Activated CD8-positive, alpha-beta memory T cell treated with anti-CD3 and anti-CD28 coated beads for 4 hours (primary cell): ENCODE measurements at regions not wholly inside any gene's neighbourhood (a gene's known extent, or its start where the extent isn't known, plus 50 kb on each side); places are given as distances from the start of the nearest gene placed in this dataset.
"Not testable (repeated sequence)": the region's sequence is repeated elsewhere in the genome, so short reads cannot be mapped to it uniquely, and the experiment has no call there.

Experiments
- DNase-seq, 2 donors: peaks; one replicate each; pipeline ENCODE4 v3.0.0-alpha.2; 2020; ENCODE audit warnings: low read depth in 2 of 2

DNA sequence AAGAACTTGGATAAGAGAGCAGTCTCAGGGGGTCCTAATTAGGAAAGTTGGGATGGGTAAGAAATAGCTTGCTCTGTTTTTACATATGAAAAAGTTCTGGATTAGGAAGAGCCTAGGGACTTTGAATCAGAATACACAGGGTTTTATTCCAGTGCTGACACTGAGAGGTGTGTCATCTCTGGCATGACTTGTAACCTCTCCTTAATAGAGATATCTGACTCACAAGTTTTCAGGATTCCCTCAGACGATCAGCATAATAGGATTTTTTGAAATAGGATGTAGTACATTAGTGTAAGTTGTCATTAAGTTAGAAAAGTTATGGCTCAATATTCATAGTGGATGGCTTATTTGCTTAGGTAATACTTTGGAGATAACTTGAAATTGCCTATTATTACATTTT is 555.2 kb upstream of the MIR17HG start:
- no peak for DNase-seq

DNA sequence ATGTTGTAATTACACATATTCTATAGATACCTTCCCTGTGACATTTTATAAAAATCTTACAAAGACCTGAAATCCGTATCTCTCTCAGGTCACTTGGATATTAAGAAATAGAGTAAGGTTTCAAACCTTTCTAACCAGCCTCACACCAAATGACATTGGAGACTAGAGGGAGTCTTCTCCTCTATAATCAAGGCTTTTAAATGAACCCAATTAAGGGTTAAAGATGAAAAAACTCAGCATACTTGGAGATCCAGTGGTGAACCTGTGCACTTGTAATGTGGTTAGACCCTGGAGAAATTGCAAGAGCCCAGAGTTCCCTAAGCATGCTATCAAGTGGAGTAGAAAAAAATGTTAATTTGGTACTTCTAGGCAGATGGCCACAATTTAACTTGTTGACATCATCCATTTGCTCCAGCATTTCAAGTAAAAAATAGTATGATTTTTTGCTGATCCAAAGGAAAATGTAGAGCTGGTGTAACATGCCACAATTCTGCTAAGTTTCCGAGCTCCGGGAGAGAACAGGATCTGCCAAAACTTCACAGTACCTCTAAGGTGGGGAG is 554.1 kb upstream of the MIR17HG start:
- no peak for DNase-seq

DNA sequence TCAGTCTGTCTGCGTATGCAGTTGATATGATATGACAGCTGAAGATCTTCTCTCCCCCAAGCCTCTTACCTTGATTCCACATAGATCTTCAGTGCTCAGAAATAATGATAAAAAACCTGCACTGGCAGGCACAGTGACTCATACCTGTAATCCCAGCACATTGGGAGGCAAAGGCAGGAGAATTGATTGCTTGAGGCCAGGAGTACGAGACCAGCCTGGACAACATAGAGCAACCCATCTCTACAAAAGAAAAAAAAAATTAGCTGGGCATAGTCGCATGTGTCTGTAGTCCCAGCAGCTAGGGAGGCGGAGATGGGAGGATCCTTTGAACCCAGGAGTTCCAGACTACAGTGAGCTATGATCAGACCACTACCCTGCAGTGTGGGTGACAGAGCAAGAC is 551.0 kb upstream of the MIR17HG start:
- DNase-seq = no peak

DNA sequence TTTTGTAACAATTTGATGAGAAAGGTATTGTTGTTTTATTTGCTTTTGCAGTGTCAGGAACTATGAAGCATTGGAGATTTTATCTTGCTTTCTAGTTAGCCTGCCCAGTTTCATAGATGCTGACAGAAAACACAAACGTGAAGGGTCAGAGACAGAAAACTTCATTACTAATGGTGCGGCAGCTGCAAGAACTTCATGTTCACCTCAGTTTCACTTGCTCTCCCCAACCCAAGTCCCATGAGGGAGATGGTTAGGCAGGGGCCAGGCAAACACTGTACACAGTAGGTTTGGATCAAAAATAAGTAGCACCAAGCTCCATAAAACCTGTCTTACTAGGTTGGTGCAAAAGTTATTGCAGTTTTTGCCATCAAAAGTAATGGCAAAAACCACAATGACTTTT is 550.2 kb upstream of the MIR17HG start:
- no peak for DNase-seq

DNA sequence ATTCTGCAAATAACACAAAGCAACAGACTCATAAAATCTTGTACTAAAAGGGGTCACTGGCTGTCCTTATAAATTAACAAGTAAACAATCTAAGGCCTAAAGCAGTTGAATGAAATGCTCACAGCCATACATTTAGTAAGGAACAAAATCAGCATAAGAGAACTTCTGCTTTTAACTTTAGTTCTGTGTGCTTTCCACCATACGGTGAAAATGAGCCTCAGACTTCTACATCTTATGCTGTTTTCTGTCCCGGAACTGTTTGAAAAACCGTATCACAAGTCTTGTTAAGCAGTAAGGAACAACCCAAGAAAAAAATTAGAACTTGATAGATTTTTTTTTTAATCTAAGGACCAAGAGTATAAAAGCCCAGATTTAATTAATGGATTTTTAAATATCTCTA is 549.1 kb upstream of the MIR17HG start:
- DNase-seq = no peak

DNA sequence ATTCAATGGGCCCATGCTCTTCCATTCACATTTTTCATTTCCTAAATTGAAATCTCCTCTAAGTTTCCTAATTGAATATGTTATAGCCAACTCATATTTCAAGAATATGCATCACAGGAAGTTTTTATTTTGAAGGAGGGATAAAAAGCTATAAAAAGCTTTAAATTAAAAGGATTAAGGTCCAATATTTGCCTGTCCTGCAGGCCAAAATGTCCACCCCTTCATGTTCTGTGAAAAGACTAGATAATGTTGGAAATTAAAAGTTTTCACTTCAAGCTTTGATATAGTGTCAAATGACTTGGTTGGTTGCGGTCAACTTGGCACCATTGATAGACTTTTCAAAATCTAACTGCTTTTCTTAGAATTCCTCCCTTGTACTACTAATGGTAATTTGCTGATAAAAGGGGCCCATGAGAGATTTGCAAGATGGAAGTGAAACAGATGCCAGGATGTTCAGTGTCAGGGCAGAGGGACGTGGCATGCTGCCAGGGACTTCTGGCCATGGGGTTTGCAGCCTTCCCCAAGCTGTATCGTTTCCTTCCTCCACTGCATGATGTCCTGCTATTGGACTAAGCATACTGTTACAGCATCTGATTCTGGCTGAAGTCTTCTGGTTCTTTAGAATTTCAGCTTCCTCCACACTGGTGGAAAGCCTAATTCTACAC is 547.3 kb upstream of the MIR17HG start:
- DNase-seq = no peak

DNA sequence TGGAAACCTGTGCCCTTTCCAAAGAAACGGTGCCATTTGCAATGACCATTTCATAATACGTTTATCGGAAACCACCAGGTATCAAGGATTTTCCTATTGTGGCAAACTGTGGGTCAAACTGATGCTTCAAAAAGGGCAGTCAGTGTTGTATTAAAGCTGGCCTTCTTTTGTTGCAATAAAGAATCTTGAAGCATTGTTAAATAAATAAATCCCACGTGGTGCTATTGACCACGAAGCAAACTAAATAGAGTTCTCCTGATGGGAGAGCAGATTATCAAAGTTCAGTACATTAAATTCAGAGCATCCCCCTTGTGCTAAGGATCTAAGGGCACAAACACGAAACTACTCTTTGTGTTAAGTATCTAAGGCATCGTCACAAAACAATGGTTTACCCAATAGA is 545.9 kb upstream of the MIR17HG start:
- no peak for DNase-seq

DNA sequence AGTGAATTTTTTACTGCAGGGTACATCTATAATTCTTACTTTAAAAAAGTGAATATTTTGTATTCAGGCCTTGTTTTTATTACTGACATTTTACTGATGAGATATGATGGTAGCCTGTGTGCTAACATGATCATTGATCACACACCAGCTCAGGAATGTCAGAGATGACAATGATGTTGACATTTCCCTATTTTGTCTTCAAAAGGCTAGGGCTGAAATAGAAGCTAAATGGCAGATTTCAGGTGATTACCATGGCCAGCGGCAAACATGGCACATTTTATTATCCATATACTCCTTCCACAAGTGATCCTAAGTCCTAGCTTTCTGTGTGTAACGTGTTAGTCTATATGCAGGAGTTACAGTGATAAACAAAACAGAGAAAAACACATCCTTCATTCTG is 544.3 kb upstream of the MIR17HG start:
- DNase-seq = no peak

DNA sequence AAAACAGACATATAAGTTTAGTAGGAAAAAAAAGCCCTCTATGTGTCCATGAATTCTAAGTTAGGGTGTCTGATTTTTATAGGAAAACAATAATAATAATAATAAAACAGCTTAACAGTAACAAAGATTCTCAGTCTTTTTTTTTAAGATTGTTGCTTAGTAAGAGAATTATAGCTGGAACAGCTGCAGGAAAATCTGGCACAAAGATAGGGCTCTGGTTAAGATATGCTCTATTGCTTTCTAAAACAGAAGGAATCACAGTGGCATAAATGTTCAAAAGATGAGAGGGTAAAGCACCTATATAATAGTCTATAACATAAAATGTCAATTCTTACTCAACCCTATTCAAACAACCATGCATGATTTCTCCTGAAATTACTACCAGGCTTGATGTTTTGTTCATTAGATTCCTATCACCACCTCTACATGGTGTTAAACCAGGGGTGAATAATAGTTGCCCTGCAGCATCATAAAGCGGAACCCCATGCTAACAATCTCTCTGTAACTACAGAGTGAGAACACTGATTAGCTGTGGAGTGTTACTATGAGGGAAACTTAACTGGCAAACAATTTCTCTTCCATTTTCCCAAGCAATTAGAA is 541.4 kb upstream of the MIR17HG start:
- DNase-seq = no peak

DNA sequence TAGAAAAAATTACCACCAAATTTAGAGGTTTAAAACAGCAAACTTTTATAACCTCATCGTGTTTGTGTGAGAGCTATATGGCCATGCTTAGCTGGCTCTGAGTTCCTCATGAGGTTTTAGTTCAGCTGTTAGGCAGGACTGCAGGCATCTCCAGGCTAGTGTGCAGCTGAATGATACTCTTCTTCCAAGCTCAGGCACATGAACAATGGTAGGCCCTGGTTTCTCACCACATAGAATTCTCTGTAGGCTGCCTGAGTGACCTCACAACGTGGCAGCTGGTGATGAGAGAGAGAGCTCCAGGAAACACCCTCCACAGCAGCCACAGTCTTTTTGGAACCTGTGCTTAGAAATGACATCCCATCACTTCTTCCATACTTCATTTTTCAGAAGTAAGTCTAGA is 540.6 kb upstream of the MIR17HG start:
- DNase-seq = no peak

DNA sequence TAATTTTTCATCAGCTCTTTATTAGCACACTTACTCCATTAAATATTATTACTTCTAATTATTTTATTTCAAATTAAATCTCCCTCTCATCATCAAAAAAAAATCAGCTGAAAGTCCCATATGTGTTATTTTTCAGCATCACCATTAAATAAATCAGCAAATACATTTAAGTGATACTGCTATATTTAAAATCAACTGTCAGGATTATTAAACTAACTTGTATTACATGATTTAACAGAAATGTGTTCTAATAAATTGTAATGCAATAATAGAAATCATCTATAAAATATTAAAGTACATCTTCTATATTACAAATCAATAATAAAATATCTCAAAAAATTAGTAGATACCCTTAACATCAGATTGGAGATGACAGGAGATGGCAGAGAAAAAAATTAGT is 538.6 kb upstream of the MIR17HG start:
- DNase-seq = no peak

DNA sequence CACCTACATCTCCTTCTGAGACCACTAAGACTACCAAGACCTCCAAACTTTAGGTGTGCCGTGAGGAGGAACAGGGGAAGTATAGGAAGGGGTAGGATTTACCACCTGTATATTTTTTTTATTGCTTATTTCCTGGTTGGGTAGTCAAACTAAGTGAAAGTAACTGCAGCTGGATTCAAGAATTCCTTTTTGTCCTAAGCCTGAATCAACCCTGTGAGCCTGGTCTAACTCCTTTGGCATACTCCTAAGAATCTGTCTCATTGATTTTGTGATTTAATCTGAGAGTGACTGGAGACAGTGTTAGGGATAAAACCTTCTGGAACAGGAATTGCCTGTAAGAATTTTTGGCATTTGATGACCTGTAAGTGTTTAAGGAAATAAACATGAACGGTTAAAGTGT is 523.5 kb upstream of the MIR17HG start:
- no peak for DNase-seq

DNA sequence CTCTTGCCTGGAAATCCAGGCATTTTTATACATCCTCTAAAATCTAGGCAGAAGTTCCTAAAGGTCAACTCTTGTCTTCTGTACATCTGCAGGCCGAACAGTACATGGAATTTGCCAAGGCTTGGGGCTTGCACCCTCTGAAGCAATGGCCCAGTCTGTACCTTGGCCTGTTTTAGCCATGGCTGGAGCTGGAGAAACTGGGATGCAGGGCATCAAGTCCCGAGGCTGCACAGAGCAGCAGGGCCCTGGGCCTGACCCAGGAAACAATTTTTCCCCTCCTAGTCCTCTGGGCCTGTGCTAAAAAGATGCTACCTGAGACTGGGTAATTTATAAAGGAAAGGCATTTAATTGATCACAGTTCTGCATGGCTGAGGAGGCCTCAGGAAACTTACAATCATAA is 520.8 kb upstream of the MIR17HG start:
- DNase-seq = no peak

DNA sequence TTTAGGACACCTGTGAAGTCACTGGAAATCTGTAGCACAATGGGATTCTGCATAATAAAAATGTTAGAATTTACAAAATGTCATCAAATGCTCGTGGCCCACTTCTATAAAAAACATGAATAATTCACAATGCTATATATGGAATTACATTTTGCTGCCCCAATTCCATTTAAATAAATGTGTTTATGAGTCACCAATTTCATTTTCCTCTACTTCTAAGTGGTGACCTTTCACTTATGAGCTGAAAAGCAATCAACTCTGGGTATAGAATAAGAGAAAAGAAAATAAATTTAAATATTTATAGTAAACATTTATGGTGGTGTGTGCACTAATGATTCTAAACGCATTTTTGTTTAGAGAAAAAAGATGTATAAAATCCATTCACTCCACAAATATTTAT is 516.7 kb upstream of the MIR17HG start:
- DNase-seq = no peak

DNA sequence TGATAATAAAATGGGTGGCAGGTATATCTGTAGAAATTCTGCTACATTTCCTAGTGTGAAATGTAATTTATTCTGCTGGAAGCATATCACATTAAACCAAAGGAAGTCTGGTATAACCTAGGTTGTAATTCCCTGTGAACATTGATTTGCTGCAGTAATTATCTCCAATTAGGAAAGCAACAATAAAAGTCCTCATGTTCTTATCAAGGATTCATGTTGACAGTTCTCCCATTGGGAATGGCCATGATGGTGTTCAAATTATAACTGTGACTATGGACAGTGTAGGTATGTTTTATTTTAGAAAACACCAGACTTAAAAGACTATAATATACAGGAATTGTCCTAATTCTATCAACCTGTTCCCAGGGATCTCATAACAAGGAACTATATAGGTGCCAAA is 513.5 kb upstream of the MIR17HG start:
- DNase-seq = no peak

DNA sequence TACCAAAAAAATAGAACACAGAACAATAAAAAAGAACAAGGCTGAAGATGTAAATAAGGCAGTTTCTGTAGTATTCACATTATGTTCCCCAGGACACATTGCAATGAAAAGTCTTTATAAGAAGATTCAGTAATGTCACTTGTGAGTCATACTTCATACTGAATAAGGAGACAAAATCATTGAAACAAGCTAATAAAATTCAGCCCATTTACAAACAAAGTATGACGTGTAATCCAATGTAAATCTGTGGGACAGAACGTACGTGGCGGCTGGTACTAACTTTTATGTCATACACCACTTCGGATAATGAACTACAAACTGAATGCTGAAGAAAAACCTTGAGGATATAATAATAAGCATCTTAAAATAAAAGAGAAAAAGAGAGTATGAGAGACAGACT is 512.8 kb upstream of the MIR17HG start:
- DNase-seq = no peak

DNA sequence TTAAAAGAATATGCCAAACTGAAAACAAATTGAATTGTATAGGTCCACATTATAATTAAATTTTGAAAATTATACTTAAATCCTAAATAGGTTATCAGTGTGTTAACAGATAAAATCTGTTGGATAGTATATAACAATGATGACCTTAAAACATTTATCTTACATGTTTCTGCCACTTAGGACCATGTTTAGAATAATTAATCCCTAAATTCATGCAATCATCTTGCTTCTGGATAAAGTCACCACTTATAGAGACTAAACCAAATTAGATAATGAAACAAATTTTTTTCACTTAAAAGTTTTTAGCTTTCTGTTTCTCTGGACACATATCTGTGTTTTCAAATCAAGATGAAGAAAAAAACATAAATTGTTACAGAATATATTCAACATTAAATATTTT is 511.7 kb upstream of the MIR17HG start:
- DNase-seq = no peak

DNA sequence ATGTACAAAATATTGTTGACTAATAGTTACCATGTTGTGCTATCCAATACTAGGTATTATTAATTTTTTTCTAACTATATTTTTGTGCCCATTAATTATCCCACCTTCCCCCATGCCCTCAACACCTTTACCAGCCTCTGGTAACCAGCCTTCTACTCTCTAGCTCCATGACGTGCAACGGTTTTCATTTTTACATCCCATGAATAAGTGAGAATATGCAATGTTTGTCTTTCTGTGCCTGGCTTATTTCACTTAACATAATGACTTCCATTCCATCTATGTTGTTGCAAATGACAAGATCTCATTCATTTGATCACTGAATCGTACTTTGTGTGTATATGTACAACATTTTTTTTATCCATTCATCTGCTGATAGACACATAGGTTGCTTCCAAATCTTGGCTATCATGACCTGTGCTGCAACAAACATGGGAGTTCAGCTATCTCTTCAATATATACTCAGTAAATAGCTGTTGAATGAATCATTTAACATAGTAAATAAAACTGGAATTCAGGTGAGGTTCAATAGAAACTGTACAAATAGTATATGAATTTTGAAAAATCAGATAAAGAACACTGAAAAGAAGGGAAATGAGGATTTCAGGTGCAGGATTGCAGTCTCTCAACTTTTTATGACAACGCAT is 509.0 kb upstream of the MIR17HG start:
- no peak for DNase-seq

DNA sequence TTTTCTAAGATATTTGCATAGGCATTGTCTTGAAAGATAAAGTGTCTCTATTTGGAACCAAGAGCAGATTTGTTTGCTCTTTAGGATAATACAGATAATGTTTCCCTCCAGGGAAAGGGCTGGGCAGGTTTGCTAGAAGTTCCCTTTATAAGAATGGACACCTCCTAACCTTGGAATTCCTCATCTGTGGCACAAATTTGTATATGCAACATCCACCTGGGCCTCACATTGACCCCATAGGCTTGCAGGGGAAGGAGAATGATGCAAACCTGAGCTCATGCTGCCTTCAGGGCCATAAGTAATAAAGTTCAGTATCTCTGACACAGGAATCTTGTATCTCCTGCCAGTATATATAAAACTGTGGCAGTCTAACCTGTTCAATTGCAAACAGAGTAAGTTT is 508.4 kb upstream of the MIR17HG start:
- no peak for DNase-seq

DNA sequence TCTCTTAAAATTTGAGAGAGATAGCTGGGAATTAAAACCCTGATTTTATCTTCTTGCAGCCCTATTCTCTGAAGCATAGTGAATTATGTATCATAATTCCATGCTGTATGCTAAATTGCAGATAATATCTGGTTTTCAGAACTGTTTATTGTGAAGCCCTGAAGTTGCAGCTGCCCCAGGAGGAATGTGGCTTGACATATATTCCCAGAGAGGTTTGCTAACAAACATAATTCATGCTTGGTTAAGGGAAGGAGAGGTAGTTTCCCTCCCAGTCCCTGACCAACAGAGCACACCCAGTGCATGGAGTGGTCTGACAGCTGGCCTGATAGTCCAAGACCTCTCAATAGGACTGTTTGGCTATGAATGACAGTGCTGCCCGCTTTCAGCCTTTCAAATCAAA is 500.6 kb upstream of the MIR17HG start:
- DNase-seq = no peak

DNA sequence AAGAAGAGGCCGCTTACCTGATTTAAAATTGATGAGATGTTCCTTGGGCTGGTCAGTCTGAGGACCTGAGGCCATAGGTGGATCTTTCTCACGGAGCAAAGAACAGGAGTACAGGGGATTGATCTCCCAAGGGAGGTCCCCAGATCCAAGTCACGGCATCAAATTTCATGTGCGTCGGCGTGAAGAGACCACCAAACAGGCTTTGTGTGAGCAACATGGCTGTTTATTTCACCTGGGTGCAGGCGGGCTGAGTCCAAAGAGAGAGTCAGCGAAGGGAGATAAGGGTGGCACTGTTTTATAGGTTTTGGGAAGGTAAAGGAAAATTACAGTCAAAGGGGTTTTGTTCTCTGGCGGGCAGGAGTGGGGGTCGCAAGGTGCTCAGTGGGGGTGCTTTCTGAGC is 493.8 kb upstream of the MIR17HG start:
- not testable (repeated sequence) for DNase-seq

DNA sequence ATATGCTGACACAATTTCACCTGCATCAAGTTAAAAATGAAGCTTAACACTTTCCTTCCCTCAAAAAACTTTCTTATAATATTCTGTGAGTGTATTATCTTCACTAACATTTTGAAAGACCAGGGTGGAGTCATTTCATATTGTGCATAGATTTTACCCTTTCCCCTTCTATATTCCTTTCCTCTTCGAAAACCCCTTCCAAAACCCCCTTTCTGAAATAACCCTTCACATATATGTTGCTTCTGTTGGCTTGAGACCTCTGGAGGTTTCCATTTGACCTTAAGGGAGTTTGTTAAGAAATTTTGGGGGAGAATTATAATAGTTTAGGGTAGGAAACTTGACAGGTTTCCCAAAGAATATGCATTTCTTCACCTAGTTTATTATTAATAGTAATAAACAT is 489.6 kb upstream of the MIR17HG start:
- no peak for DNase-seq

DNA sequence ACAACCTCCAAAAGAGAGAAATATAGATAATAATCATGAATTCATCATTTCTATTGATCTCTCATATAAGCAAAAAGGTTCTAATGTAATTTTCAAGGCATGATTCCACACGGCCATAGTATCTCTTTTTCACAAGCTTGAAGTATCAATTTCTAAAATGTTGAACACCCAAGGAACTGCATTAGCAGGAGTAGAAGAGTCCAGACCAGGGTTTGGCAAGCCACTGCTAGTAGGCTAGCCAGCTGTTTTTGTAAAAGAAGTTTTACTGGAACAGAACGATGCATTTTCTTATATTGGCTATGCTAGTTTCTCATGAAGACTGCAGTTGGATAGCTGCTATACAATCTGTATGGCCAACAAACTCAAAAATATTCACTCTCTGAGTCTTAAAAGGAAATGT is 481.5 kb upstream of the MIR17HG start:
- no peak for DNase-seq
